Cardiac fibroblast (primary cell): ENCODE measurements at regions not wholly inside any gene's neighbourhood (a gene's known extent, or its start where the extent isn't known, plus 50 kb on each side); places are given as distances from the start of the nearest gene placed in this dataset.

Experiments
- DNase-seq, 2 donors: peaks; one replicate each; pipeline versions ENCODE4 v3.0.0 to v3.0.0-alpha.2; 2010; ENCODE audit warnings: low read depth in 2 of 2
- H3K4me3 ChIP-seq, 2 donors: replicated peaks in 1 of 2; 1 replicate in 1 of 2; 2 replicates in 1 of 2; pipeline ENCODE4 v1.5.1; 2011; ENCODE audit warnings: low read depth in 2 of 2, low read length in 2 of 2, mild to moderate bottlenecking in 2 of 2, moderate library complexity in 1 of 2
- TF ChIP-seq, protein P1 (sequence below): IDR thresholded peaks from one replicate; pipeline ENCODE4 v1.5.1; 2011; ENCODE audit warnings: low read depth, mild to moderate bottlenecking, low read length, inconsistent platforms

- DNase-seq: no peak
- TF ChIP-seq, protein P1, sequence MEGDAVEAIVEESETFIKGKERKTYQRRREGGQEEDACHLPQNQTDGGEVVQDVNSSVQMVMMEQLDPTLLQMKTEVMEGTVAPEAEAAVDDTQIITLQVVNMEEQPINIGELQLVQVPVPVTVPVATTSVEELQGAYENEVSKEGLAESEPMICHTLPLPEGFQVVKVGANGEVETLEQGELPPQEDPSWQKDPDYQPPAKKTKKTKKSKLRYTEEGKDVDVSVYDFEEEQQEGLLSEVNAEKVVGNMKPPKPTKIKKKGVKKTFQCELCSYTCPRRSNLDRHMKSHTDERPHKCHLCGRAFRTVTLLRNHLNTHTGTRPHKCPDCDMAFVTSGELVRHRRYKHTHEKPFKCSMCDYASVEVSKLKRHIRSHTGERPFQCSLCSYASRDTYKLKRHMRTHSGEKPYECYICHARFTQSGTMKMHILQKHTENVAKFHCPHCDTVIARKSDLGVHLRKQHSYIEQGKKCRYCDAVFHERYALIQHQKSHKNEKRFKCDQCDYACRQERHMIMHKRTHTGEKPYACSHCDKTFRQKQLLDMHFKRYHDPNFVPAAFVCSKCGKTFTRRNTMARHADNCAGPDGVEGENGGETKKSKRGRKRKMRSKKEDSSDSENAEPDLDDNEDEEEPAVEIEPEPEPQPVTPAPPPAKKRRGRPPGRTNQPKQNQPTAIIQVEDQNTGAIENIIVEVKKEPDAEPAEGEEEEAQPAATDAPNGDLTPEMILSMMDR: no peak
- no peak overlapping the region for H3K4me3 ChIP-seq
Observed at GRCh38 chr2:18454692-18455235, 105.7 kb downstream of the RDH14 start.

GRCh38 chr2:18446715-18447114 is 113.7 kb downstream of the RDH14 start:
- TF ChIP-seq, protein P1: no peak
- no peak overlapping the region for H3K4me3 ChIP-seq
- no peak for DNase-seq

- H3K4me3 ChIP-seq: no peak overlapping the region
- TF ChIP-seq, protein P1: no peak
- peak; percentile 64 to 75 for DNase-seq
Observed at GRCh38 chr2:18445433-18446320, 114.8 kb downstream of the RDH14 start.

DNA sequence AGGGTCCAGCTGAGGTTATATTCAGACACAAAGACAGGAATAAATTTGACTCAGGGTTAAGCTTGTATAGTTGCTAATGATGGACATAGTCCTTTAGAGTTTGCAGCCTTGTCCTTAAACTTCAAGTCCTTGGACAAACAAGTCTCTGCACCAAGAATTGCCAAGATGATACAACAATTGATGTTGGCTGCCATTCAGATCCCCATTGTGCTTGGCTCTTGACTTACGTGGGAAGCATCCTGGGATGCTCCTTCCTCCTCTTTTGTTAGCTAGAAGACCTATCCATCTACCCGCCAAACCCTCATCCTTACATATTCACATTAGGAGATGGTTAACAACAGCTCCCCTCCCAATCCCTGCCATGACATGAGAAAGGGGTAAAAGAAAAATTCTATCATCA is 115.6 kb downstream of the RDH14 start:
- DNase-seq: peak in 1 of 2 donors; percentile 12
- TF ChIP-seq, protein P1: no peak
- no peak overlapping the region for H3K4me3 ChIP-seq

- no peak for DNase-seq
- H3K4me3 ChIP-seq: no peak overlapping the region
- TF ChIP-seq, protein P1: no peak
Observed at GRCh38 chr2:18441583-18441982, 118.9 kb downstream of the RDH14 start.

- DNase-seq: no peak
- TF ChIP-seq, protein P1: no peak
- H3K4me3 ChIP-seq: no peak overlapping the region
Observed at GRCh38 chr2:18440777-18441176, 119.7 kb downstream of the RDH14 start.
